ENCODE measurements at regions not wholly inside any gene's neighbourhood (a gene's known extent, or its start where the extent isn't known, plus 50 kb on each side); places are given as distances from the start of the nearest gene placed in this dataset.

DNA sequence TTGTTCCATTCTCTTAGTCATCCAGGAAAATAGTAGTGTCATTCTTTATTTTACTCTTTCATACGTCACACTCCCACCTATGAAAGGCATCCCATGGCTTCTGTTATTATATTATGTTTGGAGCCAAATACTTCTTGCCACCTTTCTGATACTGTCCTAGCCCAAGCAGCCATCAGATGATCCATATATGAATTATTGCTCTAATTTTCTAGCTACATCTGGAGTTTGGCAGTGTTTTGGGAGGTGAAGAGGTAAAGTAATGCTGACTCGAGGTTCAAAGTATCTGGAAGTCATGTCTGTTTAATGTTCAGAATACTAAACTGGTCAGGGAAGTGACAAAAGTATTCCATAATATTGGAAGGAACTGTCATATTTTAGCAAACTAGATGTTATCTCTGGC, 362.5 kb downstream of the GPR37 start:
- no peaks in the 10 kb centered on the region for H3K27me3 ChIP-seq
- no peaks in the 10 kb centered on the region for H3K9me3 ChIP-seq
- 39 to 58% methylated on average over 2 of the region's 2 CpGs for WGBS, 2 donors (ENCODE audit: low coverage in 1 of 2)
- no peak overlapping the region for H3K4me3 ChIP-seq
- no peak for ATAC-seq
- H3K36me3 ChIP-seq, result no peaks in the 10 kb centered on the region
- H3K4me1 ChIP-seq, result no peaks in the 10 kb centered on the region
- H3K27ac ChIP-seq, result no peak overlapping the region
- no peak for TF ChIP-seq POLR2A (IDR thresholded peaks at IDR 0.05)
- TF ChIP-seq EP300 (IDR thresholded peaks at IDR 0.05), result no peak
- TF ChIP-seq, protein P1, sequence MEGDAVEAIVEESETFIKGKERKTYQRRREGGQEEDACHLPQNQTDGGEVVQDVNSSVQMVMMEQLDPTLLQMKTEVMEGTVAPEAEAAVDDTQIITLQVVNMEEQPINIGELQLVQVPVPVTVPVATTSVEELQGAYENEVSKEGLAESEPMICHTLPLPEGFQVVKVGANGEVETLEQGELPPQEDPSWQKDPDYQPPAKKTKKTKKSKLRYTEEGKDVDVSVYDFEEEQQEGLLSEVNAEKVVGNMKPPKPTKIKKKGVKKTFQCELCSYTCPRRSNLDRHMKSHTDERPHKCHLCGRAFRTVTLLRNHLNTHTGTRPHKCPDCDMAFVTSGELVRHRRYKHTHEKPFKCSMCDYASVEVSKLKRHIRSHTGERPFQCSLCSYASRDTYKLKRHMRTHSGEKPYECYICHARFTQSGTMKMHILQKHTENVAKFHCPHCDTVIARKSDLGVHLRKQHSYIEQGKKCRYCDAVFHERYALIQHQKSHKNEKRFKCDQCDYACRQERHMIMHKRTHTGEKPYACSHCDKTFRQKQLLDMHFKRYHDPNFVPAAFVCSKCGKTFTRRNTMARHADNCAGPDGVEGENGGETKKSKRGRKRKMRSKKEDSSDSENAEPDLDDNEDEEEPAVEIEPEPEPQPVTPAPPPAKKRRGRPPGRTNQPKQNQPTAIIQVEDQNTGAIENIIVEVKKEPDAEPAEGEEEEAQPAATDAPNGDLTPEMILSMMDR (IDR thresholded peaks at IDR 0.05), result no peak

DNA sequence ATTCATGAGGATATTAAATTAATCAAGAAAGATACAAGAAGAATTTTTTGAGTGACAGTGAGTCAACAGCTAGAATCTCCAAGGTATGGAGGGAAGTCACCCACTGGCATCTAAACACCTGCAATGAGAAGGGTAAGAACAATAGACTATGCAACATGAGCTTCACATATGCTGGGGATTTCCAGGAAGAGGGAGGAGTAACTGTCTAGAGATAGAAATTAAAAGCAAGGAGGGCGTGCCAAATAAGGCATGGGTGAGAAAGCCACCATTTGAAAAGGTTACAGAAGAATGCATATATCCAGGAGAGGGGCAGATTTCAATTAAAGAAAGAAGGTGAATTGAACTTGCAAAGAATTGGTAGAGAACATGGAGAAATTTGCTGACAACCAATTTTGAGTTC, 365.7 kb downstream of the GPR37 start:
- no peak overlapping the region for H3K4me3 ChIP-seq
- no peak for ATAC-seq
- H3K4me1 ChIP-seq, result no peaks in the 10 kb centered on the region
- no peaks in the 10 kb centered on the region for H3K36me3 ChIP-seq
- 86 to 91% methylated on average over 1 of the region's 1 CpG for WGBS, 2 donors (ENCODE audit: low coverage in 1 of 2)
- no peak for TF ChIP-seq POLR2A (IDR thresholded peaks at IDR 0.05)
- TF ChIP-seq EP300 (IDR thresholded peaks at IDR 0.05), result no peak
- TF ChIP-seq, protein P1 (IDR thresholded peaks at IDR 0.05), result no peak
- no peak for TF ChIP-seq POLR2AphosphoS5 (IDR thresholded peaks at IDR 0.05)
- H3K9me3 ChIP-seq, result no peaks in the 10 kb centered on the region
- H3K27ac ChIP-seq, result no peak overlapping the region
- no peaks in the 10 kb centered on the region for H3K27me3 ChIP-seq

DNA sequence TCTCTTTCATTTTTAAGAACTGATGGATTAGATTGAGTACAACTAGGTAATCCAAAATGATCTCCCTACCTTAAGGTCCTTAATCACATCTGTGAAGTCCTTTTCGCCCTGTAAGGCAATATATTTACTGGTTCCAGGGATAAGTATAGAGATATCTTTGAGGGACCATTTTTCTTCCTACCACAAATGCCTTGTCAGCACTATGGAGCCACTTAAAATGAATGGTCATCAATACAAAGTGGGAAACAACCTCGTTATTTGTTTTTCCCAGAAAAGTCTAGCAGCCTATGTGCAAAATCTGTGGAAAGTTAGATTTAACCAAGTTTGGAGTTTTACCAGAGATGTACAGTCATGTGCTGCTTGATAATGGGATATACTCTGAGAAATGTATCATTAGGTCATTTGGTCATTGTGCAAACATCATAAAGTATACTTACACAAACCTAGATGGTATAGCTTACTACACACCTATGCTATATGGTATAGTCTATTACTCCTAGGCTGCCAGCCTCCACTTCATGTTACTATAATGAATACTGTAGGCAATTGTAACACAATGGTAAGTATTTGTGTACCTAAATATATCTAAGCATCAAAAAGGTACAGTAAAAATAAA, 366.2 kb upstream of the TMEM229A start:
- Histone ChIP-seq H3K27me3 (no peaks in the 10 kb centered on the region), H3K27ac (no peak overlapping the region), H3K4me1 (no peaks in the 10 kb centered on the region), H3K36me3 (no peaks in the 10 kb centered on the region), H3K4me3 (no peak overlapping the region), H3K9me3 (no peaks in the 10 kb centered on the region)
- TF ChIP-seq EP300 (IDR thresholded peaks at IDR 0.05) (no peak), POLR2AphosphoS5 (IDR thresholded peaks at IDR 0.05) (no peak), POLR2A (IDR thresholded peaks at IDR 0.05) (no peak)
- TF ChIP-seq, protein P1 (IDR thresholded peaks at IDR 0.05), result no peak
- WGBS, 2 donors (ENCODE audit: low coverage in 1 of 2), result 90 to 100% methylated on average over 1 to 2 of the region's 2 CpGs
- ATAC-seq, result no peak

DNA sequence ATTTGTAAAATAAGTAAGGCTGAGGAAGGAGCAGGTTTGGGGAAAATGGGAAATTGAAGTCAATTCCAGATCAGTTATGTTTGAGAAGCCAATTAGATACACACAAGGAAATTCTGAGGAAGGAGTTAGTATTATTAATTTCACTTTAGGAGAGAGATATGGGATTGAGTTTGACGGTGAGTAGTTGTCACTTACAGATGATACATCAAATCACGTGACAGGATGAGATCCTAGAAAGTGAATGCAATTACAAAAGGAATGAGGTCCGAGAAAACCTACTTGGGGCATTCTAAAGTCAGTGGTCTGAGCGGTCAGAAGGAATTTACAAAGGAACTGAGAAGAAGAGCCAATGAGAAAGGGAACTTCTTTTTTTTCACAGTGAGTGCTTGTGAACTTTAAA, 364.3 kb upstream of the TMEM229A start:
- ATAC-seq, result no peak
- Histone ChIP-seq H3K9me3 (no peaks in the 10 kb centered on the region), H3K4me1 (no peaks in the 10 kb centered on the region), H3K4me3 (no peak overlapping the region), H3K27ac (no peak overlapping the region), H3K36me3 (no peaks in the 10 kb centered on the region), H3K27me3 (no peaks in the 10 kb centered on the region)
- 84 to 85% methylated on average over 4 of the region's 4 CpGs for WGBS, 2 donors (ENCODE audit: low coverage in 1 of 2)
- TF ChIP-seq, protein P1 (IDR thresholded peaks at IDR 0.05), result no peak
- TF ChIP-seq EP300 (IDR thresholded peaks at IDR 0.05) (no peak), POLR2AphosphoS5 (IDR thresholded peaks at IDR 0.05) (no peak), POLR2A (IDR thresholded peaks at IDR 0.05) (no peak)

DNA sequence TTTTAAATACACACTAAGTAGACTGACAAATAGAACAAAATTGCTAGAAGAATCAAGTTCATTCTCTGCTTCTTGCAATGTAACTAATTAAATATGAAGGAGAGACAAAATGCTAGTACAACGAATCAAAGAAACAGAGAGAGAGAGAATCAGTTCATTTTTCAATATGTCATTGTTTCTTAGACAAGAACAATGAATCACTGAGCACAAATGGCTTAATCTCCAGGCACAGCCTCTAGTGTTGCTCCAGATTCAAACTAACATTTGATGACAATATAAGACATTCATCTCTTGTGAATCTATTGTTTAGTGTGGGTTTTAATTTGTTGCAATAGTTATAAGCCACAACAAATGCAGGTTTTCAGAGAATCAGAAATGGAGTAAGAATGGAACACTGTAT, 357.4 kb upstream of the TMEM229A start:
- Histone ChIP-seq H3K4me3 (no peak overlapping the region), H3K27me3 (no peaks in the 10 kb centered on the region), H3K36me3 (no peaks in the 10 kb centered on the region), H3K4me1 (no peaks in the 10 kb centered on the region), H3K27ac (no peak overlapping the region), H3K9me3 (no peaks in the 10 kb centered on the region)
- TF ChIP-seq POLR2A (IDR thresholded peaks at IDR 0.05), result no peak
- TF ChIP-seq, protein P1 (IDR thresholded peaks at IDR 0.05), result no peak
- no peak for TF ChIP-seq EP300 (IDR thresholded peaks at IDR 0.05)
- TF ChIP-seq POLR2AphosphoS5 (IDR thresholded peaks at IDR 0.05), result no peak
- 23 to 44% methylated on average over 1 of the region's 1 CpG for WGBS, 2 donors (ENCODE audit: low coverage in 1 of 2)
- no peak for ATAC-seq
